Stimulated activated CD4-positive, alpha-beta T cell treated with anti-CD3 and anti-CD28 coated beads, TNF-alpha, amount 100 ng/mL, for 1 hour (primary cell): ENCODE measurements at regions not wholly inside any gene's neighbourhood (a gene's known extent, or its start where the extent isn't known, plus 50 kb on each side); places are given as distances from the start of the nearest gene placed in this dataset.

Experiments used
- DNase-seq, 3 donors: peaks; one replicate each; pipeline ENCODE4 v3.0.0-alpha.2; 2020; ENCODE audit warnings: low read depth in 3 of 3, low spot score in 1 of 3

GRCh38 chr6:145252737-145253136 is 482.6 kb downstream of the EPM2A start:
- DNase-seq: no peak

DNA sequence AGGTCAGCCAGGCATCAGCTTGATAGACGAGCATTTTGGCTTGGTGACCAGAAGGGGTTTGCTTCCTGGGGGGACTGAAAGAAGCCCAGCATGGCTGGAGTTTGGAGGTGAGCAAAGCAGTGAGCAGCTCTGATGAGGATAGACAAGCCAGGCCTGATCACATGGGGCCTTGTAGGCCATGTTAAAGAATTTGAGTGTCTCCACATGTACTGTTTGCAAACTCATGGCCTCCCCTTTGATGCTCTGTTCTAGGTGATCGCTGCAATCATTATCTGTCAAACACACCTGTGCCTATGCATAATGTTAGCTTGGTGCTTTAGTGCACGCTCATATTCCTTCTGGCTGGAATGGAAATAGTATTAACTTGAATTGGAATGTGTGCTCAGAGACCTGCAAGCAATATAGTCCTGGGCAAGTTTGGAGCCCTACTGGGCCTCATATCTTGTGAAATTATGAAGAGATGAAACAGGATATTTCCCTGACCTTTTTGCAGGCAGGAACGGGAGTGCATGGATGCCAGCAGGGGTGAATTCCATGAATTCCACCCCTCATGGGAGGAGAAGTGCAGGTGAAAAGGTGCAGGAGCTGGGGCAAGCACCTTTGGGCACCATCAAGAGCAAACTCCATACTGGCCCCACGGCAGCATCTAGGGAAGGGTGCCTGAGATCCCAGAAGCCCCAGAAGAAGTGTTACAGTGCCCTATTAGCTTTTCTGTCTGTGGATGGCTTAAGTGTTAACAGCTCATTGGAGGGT is 480.5 kb downstream of the EPM2A start:
- no peak for DNase-seq

GRCh38 chr6:145257704-145258103 is 477.6 kb downstream of the EPM2A start:
- DNase-seq: no peak

- DNase-seq: no peak
These were observed 477.2 kb downstream of the EPM2A start for GRCh38 chr6:145258122-145258521.

GRCh38 chr6:145260484-145261175 is 474.7 kb downstream of the EPM2A start:
- no peak for DNase-seq

DNA sequence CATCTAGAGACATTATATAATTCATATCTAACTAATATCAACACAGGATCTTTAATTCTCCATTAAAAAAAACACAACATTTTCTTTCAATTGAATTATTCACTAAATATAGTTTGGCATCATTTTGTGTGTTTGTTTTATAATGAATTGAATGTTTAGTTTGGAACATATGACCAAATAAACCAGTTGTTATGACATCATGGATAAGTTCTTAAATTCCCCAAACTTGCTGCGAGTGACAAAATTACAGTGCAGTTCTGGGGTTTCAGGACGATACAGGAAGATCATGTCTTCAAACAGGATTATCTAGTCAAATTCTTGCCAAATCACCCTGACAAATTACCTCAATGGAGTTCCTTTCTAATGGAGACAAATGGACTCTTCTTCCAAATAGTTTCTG is 473.6 kb downstream of the EPM2A start:
- no peak for DNase-seq

DNA sequence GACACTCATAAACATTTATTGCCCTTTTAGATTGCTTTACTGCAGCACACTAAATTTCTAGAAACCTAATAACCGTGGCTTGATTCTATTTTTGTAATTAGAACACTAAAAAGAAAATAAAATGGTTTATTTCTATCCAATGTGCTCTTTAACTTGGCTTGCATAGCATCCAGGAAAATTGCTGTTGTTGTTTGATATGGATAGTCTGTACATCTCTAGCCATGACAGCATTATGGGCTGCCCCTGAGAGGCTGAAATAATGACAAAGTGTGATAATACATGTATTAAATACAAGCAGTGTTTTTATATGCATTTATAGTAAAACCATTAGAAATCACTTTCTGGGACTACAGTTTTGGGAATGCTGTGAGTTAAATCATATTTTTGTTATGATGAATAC is 472.5 kb downstream of the EPM2A start:
- DNase-seq: no peak

DNA sequence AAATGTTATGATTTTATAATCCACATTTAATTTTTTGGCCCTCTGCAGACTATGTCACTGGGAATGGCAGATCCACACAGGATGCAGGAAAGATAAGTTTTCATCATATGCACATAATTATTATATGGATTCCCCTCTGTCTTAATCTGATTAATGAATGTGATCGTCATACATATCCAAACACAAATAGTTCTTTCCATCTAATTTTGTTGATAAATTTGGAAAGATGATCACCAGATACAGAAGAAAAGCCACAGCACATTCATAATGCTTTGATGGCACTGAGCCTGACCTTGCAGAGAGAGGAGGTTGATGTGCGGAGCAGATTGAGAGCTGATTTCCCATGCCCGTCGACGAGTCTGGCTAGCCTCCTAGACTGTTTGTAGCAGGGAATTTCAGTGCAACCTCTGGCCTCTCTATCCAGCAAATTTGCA is 471.5 kb downstream of the EPM2A start:
- DNase-seq: no peak

GRCh38 chr6:145266432-145267075 is 468.8 kb downstream of the EPM2A start:
- no peak for DNase-seq

GRCh38 chr6:145267076-145267867 is 468.0 kb downstream of the EPM2A start:
- DNase-seq: no peak

GRCh38 chr6:145270464-145270863 is 464.9 kb downstream of the EPM2A start:
- DNase-seq: no peak

DNA sequence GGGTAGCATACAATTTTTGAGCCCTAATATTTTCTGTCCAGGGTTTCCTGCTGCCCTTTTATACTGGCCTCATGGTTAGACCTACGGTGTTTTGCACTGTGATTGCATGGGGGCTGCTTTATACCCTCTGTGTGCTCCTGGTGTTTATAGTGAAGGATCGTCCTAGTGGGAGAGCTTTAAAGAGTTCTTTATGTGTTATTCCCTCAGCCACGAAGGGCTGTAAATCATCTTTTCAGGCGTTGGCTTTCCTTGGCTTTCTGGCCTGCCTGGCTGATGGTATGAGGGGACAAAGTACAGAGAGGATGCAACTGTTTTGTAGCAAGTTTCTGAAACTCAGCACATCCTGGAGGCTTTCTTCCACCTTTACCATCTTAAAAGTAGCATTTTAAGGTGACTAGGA is 464.3 kb downstream of the EPM2A start:
- no peak for DNase-seq

DNA sequence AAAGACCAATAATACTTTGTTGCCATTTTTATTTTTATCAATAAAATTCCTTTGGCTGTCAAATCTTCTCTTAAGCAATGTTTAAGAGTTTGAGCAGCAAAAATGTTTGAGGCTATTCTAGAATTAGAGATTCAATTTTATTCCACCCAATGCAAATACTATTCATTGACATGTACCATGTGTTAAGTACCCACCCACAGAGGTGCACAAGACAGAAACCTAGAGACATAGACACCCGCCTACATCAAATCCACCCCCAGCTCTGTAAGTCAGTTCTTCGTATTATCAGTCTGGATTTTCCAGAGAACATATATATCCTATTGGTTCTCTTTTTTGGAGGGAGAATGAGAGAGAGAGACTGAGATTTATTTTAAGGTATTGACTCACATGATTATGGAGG is 463.7 kb downstream of the EPM2A start:
- no peak for DNase-seq

DNA sequence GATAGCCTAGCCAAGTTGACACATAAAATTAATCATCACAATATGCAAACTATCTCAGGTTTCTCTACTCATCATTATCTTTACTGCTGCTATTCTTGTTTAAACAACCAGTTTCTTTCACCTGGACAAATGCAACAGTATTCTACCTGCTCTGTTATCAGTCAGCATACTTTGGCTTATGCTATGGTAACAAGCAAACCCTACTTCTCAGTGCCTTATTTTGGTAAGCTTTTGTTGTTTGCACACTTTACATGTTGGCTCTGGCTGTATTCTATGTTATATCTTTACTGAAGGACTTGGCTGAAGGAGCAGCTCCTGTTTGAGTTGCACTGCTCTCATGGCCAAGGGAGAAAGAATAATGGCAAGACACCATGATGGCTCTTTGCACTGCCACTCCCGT is 463.1 kb downstream of the EPM2A start:
- DNase-seq: no peak

DNA sequence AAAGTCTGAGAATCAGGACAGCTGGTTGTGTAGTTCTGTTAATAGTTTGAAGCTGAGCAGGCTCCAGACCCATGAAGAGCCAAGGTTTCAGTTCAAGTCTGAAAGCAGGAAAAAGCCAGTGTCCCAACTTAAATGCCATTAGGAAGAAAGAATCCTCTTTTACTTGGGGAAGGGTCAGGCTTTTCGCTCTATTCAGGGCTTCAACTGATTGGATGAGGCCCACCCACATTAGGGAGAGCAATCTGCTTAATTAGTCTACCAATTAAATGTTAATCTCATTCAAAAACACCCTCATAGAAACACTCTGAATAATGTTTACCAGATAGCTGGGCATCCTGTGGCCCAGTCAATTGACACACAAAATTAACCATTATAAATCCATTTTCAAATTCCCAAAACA is 462.2 kb downstream of the EPM2A start:
- no peak for DNase-seq

DNA sequence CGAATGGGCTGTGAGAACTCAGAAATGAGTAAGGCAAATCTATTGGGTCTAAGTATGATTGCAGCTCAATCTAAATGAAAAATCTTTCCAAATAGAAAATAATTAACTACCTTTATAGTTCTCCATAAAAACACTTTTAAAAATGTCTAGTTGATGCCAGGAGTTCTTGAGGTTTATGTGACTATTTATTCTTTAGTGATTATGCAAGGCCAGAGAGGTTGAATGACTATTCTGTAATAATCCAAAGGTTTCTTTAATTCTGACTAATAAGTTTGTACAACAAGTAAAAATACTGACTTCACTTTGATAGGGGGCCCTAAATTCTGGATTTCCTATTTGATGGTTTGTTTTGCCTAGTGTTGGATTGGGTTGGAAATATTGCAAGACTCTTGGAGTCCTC is 461.2 kb downstream of the EPM2A start:
- DNase-seq: no peak

GRCh38 chr6:145275019-145275418 is 460.3 kb downstream of the EPM2A start:
- DNase-seq: no peak

DNA sequence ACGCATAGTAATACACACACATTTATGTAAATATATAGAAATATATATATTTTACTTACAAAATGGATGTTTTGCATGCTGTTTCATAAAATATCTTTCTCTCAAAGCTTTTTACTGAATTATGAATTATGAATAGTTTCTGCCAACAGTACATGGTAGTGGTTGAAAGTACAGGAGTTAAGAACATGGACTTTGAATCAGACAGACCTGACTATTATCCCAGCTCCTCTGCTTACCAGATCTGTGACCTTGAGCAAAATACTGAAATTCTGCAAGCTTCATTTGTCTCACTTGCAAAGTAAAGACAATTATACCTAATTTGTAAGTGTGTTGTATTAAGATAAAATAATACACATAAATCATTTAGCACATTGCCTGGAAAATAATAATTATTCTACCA is 459.5 kb downstream of the EPM2A start:
- no peak for DNase-seq

DNA sequence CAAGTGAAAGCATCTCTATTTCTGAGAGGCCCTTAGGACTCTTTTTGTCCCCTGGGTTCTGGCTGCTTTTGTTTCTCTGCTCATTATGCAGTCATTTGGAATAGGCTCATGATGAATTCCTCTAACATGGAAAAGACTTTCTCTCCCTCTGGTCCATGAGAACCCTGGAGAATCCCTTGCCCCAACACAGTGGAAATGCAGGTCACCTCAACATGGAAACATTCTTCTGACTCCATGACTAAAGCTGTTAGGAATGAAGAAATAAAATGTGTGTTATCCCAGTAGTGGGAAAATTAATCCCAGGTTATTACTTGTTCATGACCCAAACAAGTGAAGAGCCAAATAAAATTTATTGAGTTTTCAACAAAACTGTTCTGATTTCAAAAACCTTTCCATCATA is 458.6 kb downstream of the EPM2A start:
- no peak for DNase-seq

DNA sequence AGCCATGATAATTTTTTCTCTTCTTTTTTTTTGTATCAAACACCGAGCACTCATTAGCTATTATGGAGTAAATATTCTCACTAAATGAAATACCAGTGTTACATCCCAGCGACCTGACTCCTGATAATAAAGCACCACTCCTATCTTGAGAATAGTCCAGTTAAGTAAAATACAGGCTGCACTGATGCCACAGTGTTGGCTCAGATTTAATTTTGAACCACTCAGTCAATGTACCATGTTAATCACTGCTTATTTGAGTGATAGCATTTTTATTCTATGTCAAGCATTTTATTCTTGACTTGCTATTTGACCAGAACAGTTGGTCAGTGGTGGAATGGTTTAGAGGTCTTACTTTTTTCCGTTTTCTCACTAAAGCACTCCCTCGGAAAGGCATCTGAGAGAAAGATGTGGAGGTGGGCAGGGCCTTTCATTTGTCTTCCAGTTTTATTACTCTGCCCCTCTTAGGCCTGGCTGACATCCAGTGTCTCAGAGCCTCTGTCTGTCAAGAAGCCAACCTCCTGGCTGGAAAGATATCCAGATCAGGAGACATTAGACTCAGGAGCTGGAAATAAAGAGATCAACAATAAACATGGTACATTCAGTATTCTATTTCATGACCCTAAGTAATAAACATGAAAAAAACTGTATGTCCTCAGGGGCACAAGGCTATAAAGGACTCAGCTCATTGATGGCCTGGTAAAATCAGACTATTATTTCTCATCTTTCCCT is 457.8 kb downstream of the EPM2A start:
- no peak for DNase-seq
